Stimulated activated CD8-positive, alpha-beta memory T cell treated with anti-CD3 and anti-CD28 coated beads, Interleukin-15, amount 100 ng/mL, for 4 hours (primary cell): ENCODE measurements at regions not wholly inside any gene's neighbourhood (a gene's known extent, or its start where the extent isn't known, plus 50 kb on each side); places are given as distances from the start of the nearest gene placed in this dataset.
"Not testable (repeated sequence)": the region's sequence is repeated elsewhere in the genome, so short reads cannot be mapped to it uniquely, and the experiment has no call there.

ENCODE experiments used
- DNase-seq, 2 donors: peaks; one replicate each; pipeline ENCODE4 v3.0.0-alpha.2; 2020; ENCODE audit warnings: low read depth in 2 of 2

GRCh38 chr14:52202151-52202550 is 65.3 kb upstream of the PTGDR start:
- DNase-seq, result no peak

GRCh38 chr14:52190337-52190931 is 77.1 kb upstream of the PTGDR start:
- DNase-seq, result no peak

- DNase-seq, result no peak
These were observed 78.2 kb upstream of the PTGDR start for GRCh38 chr14:52189325-52189724.

DNA sequence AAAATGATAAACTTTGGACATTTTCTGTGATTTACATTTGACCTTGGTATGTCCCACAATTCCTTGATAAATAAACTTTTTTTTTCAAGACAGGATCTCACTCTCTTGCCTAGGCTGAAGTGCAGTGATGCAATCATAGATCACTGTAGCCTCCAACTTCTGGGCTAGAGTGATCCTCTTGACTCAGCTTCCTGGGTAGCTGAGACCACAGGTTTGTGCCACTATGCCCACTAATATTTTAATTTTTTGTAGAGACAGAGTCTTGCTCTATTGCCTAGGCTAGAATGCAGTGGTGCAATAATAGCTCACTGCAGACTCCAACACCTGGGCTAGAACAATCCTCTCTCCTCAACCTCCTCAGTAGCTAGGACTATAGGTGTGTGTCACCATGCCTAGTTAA is 79.1 kb upstream of the PTGDR start:
- no peak for DNase-seq

DNA sequence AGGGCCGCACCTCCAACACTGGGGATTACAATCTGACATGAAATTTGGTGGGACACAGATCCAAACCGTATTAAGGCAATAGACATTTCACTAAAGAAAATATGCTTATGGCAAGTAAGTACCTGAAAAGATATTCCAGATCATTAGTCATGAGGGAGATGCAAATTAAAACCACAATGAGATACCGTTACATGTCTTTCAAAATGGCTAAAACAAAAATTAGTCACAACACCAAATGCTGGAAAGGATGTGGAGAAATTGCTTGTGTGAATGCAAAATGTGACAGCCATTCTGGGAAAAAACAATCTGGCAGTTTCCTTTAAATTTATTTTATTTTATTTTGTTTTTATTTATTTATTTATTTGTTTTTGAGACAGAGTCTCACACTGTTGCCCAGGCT is 82.3 kb upstream of the PTGDR start:
- DNase-seq, result no peak

GRCh38 chr14:52182853-52183252 is 84.6 kb upstream of the PTGDR start:
- no peak for DNase-seq

- no peak for DNase-seq
These were observed 88.2 kb upstream of the PTGDR start for GRCh38 chr14:52179141-52179790.

- DNase-seq, result peak; percentile 8 to 16
These were observed 91.5 kb upstream of the PTGDR start for GRCh38 chr14:52175982-52176502.

- DNase-seq, result not testable (repeated sequence)
These were observed 95.6 kb upstream of the PTGDR start for GRCh38 chr14:52171932-52172331.

- no peak for DNase-seq
These were observed 98.0 kb upstream of the NID2 start for GRCh38 chr14:52166822-52167221.

DNA sequence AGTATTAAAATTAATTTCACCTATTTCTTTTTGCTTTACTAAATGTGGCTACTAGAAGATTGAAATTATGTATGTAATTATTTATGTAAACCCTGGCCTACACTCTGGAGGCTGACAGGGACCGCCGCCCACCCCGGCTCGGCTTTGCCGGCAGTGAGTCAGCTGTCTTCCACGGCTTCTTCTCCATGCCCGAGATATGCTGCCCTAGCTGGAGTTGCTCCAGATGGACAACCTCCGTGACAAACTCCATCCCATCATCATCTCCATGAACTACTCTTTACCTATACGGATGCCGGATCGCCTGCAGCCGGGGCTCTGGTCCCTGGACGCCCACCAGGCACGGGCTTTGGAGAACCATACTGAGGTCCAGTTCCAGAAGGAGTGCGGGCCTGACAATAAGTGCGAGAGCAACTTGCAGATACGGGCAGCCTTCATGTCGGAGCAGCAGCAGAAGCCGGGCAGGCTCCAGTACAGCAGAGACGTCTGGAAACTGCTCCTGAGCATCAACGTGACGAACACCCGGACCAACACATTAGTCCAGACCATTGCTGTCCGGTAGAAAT is 86.9 kb upstream of the NID2 start:
- DNase-seq, result no peak

- no peak for DNase-seq
These were observed 86.3 kb upstream of the NID2 start for GRCh38 chr14:52154992-52155650.

GRCh38 chr14:52153939-52154338 is 85.1 kb upstream of the NID2 start:
- DNase-seq, result no peak

- no peak for DNase-seq
These were observed 81.3 kb upstream of the NID2 start for GRCh38 chr14:52150162-52150561.

DNA sequence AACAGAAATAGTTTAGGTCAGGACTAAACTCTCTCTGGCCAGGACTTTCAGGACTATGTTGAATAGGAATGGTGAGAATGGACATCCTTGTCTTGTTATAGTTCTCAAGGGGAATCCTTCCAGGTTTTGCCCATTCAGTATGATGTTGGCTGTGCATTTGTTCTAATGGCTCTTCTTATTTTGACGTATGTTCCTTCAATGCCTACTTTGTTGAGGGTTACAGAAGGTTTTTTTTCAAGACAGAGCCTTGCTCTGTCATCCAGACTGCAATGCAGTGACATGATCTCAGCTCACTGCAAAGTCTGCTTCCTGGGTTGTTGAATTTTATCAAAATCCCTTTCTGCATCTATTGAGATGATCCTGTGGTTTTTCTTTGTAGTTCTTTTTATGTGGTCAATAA is 79.5 kb upstream of the NID2 start:
- no peak for DNase-seq

- no peak for DNase-seq
These were observed 77.6 kb upstream of the NID2 start for GRCh38 chr14:52146504-52146903.

- not testable (repeated sequence) for DNase-seq
These were observed 75.2 kb upstream of the NID2 start for GRCh38 chr14:52144099-52144498.

- DNase-seq, result no peak
These were observed 73.6 kb upstream of the NID2 start for GRCh38 chr14:52142504-52142903.

- no peak for DNase-seq
These were observed 62.9 kb upstream of the NID2 start for GRCh38 chr14:52131640-52132320.

DNA sequence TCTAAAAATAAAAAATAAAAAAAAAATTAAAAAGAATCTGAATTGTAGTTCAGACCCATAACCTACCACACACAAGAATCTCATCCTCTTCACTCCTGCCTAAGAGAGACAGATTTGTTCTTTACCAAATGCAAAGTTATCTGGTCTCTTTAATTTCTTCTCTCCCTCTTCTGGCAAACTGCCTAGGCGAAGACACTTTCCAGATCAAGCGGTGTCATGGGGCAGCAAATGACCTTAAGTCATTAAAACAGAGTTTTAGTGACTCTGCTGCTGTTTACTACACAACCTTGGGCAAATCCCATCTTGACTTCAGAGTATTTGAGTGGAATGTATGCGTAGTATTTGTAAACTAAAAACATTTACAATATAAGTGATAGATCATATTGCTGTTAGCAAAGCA is 60.9 kb upstream of the NID2 start:
- no peak for DNase-seq

DNA sequence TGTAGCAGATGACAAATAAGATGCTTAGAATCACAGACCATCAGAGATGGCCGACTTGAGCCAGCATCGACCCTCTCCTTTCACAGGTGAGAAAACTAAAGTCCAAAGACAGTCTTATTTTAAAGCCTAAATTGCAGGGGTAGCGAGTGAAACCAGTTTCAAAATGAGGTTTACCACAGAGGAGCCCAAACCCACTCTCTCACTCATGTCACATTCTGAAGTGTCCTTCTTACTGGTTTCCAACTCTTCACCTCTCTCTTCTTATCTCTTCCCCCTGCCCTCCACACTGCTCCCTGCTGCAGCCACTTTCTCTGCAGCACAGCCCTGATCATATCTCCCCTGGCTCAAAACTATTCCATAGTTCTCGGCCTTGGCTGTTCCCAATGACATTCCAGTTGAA is 57.0 kb upstream of the NID2 start:
- DNase-seq, result no peak
